GM19395 (cell line): ENCODE measurements at regions not wholly inside any gene's neighbourhood (a gene's known extent, or its start where the extent isn't known, plus 50 kb on each side); places are given as distances from the start of the nearest gene placed in this dataset.
"Not testable (repeated sequence)": the region's sequence is repeated elsewhere in the genome, so short reads cannot be mapped to it uniquely, and the experiment has no call there.

Source experiments
- ATAC-seq: cut with Tn5 transposase; IDR thresholded peaks from one replicate; pipeline ENCODE4 v1.9.1; 2021; ENCODE audit warnings: mild to moderate bottlenecking, moderate library complexity; ENCODE audit not compliant: unreplicated experiment

GRCh38 chr4:66351761-66352160, 681.5 kb upstream of the EPHA5 start:
- ATAC-seq: no peak

- no peak for ATAC-seq
These were observed 670.1 kb upstream of the EPHA5 start for GRCh38 chr4:66340286-66340893.

GRCh38 chr4:66339007-66339406, 668.7 kb upstream of the EPHA5 start:
- no peak for ATAC-seq

GRCh38 chr4:66331761-66332160, 661.5 kb upstream of the EPHA5 start:
- ATAC-seq: no peak

DNA sequence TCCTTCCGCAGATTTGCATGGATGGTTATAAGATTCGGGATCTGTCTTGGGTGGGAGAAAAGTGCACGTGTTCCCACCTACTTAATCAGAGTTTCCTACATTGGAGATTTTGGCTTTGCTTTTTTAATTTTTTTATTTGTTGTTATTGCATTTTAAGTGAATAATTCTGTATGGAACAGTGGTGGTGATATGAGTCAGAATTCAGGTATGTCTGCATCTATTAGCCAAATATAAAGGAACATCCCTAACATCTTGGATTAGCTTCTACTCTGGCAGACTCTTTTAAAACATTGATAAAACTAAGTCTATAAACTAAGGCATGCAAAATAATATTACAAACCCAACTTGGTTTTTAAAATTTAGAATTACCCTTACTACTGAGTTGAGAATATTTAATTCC, 659.8 kb upstream of the EPHA5 start:
- ATAC-seq: no peak

GRCh38 chr4:66328803-66329574, 658.7 kb upstream of the EPHA5 start:
- no peak for ATAC-seq

DNA sequence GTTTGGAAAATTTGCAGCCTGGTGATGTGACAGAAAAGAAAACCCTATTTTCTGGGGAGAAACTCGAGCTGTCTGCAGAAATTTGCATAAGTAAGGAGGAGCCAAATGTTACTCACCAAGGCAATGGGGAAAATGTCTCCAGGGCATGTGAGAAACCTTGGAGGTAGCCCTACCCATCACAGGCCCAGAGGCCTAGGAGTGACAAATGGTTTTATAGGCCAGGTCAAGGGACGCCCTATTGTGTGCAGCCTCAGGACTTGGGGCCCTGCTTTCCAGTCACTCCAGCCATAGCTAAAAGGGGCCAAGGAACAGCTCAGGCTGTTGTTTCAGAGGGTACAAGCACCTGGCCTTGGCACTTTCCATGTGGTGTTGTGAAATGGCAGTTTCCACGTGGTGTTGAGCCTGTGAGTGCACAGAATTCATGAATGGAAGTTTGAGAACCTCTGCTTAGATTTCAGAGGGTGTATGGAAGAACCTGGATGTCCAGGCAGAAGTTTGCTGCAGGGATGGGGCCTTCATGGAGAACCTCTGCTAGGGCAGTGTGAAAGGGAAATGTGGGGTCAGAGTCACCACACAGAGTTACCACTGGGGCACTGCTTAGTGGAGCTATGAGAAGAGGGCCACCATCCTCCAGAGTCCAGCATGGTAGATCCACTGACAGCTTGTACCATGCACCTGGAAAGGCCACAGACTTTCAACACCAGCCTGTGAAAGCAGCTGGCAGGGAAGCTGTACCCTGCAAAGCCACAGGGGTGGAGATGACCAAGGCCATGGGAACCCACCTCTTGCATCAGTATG, 637.6 kb upstream of the EPHA5 start:
- ATAC-seq: no peak

DNA sequence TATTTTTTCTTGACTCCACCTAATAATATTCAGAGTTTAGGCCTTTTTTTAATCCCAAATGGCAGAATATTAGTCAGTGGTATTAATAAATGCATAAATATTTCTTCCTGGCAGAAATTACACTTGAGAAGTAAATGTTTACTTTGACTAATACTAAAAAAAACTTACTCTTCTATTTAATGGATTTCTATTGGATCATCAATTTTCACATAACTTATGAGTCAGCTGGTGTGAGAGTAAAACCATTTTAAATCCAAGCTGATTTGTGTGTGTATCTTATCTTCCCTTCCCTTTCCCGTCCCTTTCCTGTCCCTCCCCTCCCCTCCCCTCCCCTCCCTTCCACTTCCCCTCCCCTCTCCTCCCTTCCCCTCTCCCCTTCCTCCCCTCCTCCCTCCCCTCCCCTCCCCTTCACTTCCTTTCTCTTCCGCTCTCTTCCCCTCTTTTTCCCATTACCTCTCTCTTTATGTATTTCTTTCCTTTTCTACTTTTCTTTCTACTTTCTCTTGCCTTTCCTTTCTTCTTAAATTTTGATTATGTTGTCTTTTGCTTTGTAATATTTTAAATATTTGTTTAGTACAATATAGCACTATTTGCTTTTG, 630.1 kb upstream of the EPHA5 start:
- no peak for ATAC-seq

- ATAC-seq: no peak
These were observed 628.3 kb upstream of the EPHA5 start for GRCh38 chr4:66298569-66298968.

DNA sequence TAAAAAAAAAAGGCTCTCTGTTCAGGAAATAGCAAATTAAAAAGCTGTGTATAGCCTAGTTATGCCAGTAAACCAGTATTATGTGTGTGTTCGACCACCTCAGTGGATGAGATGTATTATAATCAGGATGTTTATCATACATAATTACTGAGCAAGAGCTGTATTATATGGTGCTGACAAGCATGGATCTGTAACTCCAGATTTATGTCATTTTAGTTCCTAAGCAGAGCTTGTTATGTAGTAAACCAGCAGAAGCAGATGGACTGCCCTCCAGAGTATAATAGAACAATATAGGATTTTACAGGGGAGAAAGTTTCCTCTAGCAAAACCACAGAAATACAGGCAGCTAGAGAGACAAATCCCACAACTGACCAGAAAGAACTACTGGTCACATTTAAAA, 627.4 kb upstream of the EPHA5 start:
- ATAC-seq: no peak

DNA sequence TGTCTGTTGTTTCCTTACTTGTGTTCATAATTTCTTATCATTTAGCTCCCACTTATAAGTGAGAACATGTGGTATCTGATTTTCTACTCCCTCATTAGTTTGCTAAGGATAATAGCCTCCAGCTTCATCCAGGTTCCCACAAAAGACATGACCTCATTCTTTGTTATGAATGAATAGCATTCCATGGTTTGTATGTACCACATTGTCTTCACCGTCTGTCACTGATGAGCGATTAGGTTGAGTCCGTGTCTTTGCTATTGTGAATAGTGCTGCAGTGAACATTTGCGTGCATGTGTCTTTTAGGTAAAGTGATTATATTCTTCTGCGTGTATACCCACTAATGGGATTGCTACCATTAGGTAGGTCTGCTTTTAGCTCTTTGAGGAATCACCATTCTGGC, 624.3 kb upstream of the EPHA5 start:
- ATAC-seq: no peak

DNA sequence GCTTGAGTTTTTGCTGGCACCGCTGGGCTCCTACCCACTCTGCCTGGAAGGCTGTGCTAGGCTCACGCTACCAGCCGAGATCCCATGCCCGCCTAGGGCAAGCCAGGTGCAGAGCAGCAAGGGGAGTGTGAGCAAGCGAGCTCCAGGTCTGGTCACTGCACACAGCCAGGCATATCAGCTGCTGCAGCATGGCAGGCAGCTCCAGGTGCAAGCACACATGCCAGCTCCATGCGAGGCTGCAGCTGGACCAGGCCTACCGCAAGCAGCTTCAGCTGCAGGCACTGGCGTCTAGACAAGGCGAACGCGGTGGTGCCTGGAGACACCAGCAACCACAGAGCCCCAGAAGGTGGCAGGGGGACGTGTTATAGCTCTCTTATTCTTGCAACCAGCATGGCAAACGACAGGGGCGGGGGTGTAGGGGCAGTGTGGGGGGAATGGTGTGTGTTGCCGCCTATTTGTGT, 614.7 kb upstream of the EPHA5 start:
- ATAC-seq: no peak

GRCh38 chr4:66279084-66279483, 608.8 kb upstream of the EPHA5 start:
- ATAC-seq: no peak

DNA sequence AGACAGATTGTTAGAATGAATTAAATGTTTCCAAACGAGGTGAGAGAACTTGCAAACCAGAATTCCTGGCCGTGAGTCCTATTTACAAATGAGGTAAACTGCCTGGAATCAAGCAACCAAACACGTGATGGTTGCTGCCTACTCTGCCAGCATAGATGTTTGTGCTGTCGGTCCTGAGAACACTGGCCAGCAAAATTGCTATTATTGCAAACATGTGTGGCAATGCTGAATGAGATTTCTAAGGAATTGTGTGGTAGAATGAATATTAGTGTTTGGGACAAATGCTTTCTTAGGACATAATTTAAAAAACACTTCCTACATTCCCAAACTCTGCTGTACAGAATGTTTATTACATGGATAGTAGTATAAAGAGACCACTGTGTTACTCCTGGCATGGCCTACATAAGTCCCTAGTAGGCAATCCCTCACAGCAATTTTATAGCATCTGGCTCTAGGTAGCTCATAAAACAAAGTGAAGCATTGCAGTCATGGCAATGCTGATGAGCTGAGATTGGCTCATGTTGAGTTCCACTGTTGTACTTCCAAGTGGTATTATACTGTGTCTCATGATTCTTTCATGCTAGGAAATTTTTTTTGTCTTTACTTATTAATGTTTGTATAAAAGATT, 605.2 kb upstream of the EPHA5 start:
- ATAC-seq: no peak

DNA sequence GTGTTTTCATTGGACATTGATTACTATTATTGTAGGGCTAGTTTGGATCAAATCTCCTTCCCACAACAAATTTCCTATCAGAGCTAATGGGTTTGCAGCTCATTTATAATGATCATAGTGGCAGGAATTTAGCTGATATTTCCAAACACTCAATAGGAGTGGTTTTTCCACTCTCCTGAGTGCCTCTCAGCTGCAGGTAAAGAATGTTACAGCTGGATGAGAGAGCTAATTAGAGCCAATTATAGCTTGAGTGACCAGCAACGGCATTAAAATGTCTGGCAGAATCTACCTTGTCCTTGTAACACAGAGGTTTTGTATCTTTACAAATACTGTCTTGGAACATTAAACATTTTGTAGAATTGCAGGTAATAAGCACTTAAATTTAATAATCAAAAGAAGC, 602.8 kb upstream of the EPHA5 start:
- ATAC-seq: no peak

GRCh38 chr4:66270356-66270755, 600.1 kb upstream of the EPHA5 start:
- ATAC-seq: not testable (repeated sequence)

- ATAC-seq: not testable (repeated sequence)
These were observed 596.3 kb upstream of the EPHA5 start for GRCh38 chr4:66266554-66266953.

GRCh38 chr4:66266035-66266434, 595.7 kb upstream of the EPHA5 start:
- ATAC-seq: no peak

- no peak for ATAC-seq
These were observed 582.0 kb upstream of the EPHA5 start for GRCh38 chr4:66252291-66252690.

DNA sequence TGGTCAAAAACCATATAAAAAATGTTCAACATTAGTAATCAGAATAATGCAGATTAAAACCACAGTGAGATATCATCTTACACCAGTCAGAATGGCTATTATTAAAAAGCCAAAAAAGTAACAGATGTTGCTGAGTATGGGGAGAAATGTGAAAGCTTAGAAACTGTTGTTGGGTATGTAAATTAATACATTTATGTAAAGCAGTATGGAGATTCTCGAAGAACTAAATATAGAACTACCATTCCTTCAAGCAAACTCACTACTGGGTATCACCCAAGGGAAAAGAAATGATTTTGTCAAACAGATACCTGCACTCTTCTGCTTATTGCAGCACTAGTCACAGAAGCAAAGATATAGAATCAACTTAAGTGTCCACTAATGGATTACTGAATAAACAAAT, 576.4 kb upstream of the EPHA5 start:
- no peak for ATAC-seq

- ATAC-seq: no peak
These were observed 565.6 kb upstream of the EPHA5 start for GRCh38 chr4:66235876-66236275.
